Posterior vena cava (tissue), 2 donors: ENCODE measurements at regions not wholly inside any gene's neighbourhood (a gene's known extent, or its start where the extent isn't known, plus 50 kb on each side); places are given as distances from the start of the nearest gene placed in this dataset.

ENCODE experiments used
- DNase-seq: peaks from one replicate; pipeline ENCODE4 v3.0.0-alpha.2; 2020; ENCODE audit warnings: low spot score
- intact Hi-C, 2 donors: fragments of 100-400 bp; cut with DNase I; formaldehyde crosslinking; loops; one replicate each; pipeline versions ENCODE4 v1.14.1 to v1.14.2; 2022 to 2023
- donor health status: DM: yes; HTN: yes; CAD: no.
- donor health status: DM: yes; HTN: yes; CAD: no.

DNA sequence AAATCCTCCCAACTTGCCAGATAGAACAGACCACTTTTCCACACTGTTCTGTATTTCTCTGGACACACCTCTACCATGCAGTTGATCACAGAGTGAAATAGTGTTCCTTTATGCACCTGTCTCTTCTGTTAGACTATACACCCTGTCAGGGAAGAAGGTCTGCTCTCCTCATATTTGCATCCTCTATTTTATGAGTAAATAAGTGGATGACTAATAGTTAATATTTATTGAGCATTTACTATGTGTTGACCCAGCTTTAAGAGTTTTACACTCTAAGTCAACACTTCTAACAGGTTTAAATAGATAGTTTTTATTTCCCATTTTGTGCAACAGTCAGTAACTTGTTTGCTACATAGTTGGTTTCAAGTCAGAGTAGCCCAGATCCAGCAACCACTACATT lies 452.8 kb upstream of the MPDZ start:
- no peak for DNase-seq
- intact Hi-C loops = no loop called here

DNA sequence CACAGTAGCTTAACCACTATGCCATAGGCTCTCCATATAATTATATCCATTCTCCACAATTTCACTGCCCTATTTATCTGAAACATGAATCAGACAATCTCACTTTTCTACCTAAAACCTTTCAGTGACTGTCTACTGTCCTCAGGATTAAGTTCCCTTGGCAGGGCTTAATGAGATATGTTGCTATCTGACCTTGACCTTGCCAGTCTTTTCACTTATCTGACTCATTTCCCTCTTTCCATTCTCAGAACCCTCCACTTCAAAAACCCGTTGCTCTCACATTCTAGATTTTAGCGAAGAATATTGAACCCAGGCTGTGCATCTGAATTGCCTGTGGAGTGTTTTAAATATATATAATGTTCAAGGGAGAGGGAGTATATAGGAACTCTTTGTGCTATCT lies 452.1 kb upstream of the MPDZ start:
- intact Hi-C loops = no loop called here
- no peak for DNase-seq

DNA sequence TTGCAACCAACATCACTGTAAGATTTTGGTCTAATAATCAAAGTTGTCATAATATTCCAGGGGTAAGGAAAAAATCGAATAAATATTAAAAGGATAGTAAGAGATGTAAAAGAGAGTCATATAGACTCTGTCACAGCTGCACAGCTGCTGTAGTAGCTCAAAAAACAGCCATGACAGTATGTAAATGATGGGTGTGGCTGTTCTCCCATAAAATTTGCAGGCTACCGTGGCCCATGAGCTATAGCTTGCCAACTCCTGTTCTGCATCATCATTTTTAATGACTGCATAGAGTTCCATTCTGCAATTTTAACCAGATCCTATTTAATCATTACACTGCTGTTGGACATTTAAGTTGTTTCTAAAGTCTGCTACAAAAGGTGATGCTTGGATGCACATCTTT lies 450.5 kb upstream of the MPDZ start:
- intact Hi-C loops = no loop called here
- DNase-seq = no peak

DNA sequence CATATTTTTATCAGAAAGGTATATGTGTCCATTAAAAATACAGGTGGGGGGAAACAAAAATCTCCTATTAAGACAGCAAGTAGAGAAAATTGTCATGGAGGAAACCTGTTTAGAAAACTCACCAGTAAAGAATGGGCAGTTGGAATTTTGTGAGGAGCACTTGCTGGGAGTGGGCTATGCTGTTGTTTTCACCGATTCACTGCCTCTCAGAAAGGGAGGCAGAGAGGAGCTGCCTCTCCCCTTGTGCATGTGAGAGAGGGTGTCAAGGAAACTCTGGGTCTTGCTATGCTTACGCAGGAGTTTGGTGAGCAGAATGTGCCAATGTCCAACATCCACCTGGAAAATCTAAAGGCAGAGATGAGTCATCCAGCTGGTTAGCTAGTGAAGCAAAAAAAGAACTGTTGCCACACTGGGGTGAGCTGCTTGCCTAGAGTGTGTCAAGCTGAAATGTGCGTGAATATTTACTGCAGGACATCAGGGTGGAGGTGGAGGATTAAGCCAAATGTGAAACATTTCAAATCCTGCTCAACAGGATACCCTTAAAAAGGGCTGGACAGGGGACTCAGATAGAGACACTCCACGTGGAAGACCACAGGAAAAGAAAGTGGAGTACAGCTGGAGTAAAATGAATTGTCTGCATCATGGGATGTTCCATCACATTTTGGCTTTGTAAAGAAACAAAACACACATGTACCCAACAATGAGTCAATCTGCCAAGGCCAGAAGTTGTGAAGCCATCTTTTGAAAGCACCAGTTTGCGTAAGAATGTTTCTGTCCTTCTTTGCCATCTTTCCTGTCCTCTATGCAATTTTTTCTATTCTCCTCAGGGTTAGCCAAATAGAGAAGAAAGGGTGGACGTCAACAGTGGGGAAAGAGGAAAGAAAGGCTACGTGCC lies 449.7 kb upstream of the MPDZ start:
- DNase-seq = no peak
- intact Hi-C loops = no loop called here

DNA sequence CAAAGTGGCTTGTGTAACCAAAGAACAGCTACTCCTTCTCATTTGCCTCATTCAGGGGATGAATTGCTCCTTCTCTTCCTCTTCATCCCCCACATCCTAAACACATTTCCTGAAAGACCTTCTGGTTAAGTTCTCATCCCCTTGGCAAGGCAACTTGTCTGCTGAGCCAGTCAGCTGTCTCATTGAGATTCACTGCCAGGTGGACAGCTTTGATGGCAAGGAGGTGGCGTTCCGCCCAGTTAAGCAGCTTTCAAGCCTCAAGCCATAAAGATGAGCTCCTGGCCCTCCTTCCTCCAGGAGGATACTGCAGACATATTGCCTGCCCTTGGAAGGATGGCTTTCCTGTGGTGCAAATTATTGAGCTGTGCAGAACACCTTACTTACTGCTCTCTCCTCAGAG lies 448.6 kb upstream of the MPDZ start:
- intact Hi-C loops = no loop called here
- no peak for DNase-seq

DNA sequence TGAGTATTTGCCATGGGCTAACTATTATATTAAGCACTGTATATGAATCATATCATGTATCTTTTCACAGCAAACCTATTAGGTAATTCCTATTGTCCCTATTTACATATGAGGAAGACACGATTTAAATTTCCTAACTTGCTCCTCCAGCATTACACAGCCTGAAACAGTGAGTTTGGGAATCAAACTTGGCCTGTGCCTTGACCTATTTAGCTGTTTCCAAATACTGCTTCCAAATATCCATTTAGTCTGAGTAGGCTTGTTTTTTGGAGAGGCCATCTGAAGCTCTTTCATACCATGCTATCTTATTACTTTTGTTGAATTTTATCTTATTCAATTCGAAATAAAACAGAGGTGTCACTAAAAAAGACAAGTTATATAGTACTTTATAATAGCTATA lies 447.3 kb upstream of the MPDZ start:
- intact Hi-C loops = no loop called here
- no peak for DNase-seq

DNA sequence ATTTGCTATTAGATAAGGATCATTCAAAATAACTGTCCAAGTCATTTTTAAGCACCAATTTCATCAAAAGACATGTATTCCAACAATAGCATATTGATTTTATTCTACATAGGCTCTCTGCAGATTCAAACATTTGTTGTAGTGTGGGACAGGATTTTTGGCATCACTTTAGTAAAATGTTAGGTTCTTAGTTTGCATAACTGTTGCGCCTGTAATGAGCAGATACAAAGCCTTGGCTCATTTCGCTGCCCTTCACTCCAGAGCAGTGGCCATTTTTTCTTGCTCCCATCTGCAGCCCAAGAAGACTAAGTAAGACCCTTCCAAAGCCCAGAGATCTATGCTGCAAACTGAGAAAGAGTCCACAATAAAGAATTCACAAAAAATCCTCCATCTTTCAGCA lies 446.0 kb upstream of the MPDZ start:
- intact Hi-C loops = no loop called here
- DNase-seq = no peak

DNA sequence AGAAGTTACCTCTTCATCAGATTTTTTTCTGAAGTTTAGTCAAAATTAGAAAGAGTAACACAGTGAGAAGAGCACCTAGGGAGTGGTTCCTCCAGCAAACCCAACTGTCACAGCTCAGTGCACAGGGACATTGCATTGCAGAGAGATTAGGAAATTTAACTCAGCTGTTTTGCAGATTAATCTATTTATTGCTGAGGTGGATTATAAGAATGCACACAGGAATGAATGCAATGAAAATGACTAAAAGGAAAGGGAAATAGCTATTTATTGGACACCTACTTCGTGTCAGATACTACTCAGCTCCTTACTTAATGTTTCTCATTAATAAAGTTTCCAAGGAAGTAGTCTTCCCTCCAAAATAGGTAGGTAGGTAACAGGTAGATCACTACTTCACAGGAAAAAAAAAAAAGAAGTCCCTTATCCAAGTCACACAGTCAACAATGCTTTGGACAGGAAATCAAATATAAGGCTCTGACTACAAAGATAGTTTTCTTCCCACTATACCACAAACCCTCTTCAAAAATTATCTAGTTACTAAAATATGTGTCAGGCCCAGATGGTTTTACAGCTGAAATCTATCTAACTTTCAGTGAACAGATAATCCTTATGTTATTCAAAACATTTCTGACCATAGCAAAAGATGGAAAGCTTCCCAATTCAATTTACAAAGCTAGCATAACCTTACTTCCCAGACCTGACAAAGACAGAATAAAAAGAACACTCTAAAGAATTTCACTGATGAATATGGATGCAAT lies 442.2 kb upstream of the MPDZ start:
- no peak for DNase-seq
- intact Hi-C loops = no loop called here

DNA sequence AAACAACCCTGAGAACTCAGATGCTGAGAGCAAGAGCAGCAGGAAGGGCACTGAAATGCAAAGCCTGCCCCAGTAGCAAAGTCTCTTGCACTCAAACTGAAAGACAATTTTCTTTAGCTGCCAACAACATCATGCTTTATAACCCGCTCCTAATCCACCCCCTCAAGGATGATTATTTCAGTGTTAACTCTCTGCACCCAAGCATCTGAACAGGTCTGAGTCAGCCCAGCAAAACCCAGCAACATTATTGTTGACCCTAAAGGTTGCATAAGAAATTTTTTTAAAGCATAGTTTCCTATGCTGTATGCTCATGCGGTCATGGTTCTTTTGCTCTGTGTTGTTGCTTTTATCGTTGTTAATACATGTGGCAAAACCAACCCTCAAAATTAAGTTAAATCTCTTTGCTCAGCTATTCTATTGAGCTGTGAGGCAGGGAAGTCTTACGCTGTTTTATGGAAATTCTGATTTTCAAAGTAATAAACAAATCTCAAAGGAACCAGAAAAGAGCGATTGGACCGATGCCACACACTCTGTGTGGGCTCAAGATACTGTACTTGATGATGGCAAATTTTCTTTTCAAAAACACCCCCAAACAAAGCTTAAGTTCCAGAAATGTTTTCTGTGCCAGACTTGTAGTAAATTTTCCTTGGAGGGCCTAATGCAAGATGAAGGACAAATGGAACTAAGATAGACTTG lies 440.6 kb upstream of the MPDZ start:
- no peak for DNase-seq
- intact Hi-C loops = no loop called here

DNA sequence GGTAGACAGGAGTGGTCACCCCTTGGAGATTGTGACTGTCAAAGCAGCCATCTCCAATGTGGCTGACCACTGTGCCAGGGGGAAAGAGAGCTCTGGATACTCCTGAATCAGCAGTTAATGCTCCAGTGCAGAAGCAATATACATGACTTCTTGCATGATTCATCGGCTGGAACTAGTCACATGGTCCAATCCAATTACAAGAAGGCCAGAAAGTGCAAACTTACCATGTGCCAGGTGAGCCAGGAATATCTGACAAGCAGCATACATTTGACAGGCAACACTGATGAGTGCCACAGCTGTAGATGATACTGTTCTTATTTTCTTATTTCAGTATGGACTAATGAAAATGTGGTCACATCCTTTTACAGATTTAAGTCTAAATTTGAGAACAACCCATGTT lies 440.0 kb upstream of the MPDZ start:
- no peak for DNase-seq
- intact Hi-C loops = no loop called here

DNA sequence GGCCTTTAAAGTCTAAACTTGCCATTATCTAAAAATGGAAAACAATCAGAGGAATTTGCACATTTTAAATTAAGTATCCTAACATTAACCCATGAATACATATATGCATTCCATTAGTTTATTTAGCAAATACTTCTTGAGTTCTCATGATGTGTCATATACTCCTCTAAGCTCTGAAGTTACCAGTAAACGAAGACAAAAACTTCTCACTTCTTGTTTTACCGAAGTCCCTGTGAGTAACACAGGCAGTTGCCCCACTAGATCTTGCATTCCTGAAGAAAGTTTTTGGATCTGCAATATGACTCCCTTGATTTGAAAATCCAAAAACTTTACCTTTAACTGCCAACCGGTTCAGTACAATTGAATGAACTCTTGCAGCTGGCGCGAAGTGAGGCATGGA lies 439.0 kb upstream of the MPDZ start:
- intact Hi-C loops = no loop called here
- no peak for DNase-seq

DNA sequence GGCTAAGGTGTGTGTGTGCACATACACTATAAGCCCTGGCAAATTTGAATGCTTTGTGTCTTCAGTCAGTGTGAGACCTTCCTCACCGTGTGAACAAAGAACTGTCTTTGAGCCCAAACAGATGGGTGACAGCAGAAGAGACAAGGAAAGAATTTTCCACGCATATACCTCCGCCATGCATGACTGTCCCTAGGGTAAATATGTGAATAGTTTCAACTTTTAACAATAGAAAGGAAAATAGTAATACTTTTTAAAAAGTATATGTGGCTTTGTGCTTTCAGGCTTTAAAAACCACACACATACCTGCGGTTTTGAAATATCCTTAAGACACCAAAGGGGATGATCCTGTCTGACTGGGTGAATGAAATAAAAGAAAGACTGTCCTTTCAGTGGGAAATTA lies 438.6 kb upstream of the MPDZ start:
- intact Hi-C loops = no loop called here
- DNase-seq = no peak

DNA sequence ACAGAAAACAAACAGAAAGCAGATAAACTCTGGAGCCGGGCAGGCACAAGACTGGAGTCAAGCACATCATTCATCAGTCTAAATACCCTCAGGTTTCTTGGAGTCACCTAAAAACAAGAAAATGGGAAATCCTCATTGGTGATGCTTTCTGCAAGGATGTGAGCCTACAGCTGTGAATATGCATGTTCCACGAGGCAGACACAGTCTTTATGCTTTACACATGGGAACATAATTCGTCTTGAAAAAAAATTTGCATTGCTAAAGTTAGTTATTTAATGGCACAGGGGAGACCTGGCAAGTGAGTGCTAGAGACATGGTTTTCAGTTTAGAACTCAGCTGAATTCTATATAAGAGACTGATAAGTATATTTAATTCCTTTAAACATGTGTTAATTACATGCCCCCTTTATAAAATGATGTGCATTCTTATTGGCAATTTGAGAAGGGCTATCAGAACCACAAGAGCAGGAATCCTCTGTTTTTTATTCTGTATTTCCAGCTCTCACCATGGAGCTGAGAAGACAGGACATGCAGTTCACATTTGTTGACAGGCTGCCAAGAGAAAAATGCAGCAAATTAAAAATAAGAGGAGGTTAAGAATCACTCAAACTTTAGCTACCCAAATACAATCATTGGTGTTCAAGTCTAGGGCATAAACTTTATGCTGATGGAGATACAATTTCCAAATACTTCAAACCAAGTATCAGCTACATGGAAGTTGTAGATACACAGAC lies 438.0 kb upstream of the MPDZ start:
- no peak for DNase-seq
- intact Hi-C loops = no loop called here

DNA sequence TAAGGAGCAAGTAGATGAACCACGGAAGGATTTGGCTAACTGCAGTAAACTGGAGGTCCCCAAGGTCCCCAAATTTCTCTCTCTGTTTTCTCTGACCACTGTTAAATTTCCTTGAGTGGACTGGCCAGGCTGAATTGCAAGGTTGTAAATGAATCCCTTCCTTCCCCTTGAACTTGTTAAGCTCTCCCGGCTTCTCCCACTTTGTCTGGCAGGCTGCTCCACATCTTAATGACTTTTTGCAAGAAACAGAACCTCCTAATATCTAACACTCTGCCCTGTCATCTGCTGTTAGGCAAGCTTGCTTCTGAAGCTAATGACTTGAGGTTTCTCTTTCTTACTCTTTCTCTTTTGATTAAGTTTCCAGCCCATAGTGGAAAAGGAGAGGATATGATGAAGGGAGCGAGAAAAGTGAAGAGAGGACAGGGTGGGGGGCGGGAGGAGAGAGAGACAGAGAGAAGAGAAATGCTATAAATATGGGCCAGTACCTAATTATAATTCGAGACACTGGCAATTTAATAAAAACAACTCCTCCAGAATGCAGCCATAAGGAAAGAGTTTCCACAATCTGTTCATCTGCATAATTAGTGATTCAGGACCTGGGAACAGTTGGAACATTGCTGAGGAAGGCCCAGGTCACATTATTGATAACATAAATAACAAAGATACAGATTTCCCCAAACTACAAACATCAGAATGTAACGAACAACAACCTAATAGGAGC lies 437.3 kb upstream of the MPDZ start:
- no peak for DNase-seq
- intact Hi-C loops = no loop called here

DNA sequence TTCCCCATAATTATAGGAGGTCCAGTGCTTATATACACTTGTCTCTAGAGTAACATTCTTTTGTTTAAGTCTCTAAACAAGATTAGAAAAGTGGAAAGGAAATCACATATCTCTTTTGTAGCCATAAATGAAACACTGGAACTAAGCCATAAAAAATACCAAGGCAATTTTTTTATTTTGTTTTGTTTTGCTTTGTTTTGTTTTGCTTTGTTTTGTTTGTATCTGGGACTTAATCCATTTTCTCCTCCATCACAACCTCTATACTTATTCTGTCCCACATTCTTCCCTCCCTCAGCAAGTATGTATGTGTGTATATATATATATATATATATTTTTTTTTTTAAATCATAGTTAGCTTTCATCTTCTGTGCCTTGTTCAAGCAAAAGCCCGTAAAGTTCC lies 436.6 kb upstream of the MPDZ start:
- intact Hi-C loops = no loop called here

DNA sequence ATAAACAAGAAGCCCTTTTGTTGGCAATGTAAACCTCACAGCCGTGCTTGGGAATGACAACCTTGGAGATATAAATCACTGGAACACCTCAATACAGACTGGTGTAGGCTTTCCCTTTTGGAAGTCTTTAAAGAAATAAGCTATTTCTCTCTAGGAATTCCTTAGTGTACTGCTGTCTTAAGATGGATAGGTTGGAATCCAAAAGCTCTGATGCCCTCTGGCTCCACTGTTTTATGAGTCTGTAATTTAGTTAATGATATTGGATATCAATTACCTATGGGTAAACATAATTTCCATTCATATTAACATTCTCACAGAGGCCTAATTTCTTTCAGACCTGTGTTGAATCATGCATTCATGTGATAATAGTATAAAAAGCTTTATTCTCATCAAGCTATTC lies 435.9 kb upstream of the MPDZ start:
- intact Hi-C loops = no loop called here
- no peak for DNase-seq

More for the DNA sequence above, 436.6 kb upstream of the MPDZ start:
- DNase-seq = no peak

DNA sequence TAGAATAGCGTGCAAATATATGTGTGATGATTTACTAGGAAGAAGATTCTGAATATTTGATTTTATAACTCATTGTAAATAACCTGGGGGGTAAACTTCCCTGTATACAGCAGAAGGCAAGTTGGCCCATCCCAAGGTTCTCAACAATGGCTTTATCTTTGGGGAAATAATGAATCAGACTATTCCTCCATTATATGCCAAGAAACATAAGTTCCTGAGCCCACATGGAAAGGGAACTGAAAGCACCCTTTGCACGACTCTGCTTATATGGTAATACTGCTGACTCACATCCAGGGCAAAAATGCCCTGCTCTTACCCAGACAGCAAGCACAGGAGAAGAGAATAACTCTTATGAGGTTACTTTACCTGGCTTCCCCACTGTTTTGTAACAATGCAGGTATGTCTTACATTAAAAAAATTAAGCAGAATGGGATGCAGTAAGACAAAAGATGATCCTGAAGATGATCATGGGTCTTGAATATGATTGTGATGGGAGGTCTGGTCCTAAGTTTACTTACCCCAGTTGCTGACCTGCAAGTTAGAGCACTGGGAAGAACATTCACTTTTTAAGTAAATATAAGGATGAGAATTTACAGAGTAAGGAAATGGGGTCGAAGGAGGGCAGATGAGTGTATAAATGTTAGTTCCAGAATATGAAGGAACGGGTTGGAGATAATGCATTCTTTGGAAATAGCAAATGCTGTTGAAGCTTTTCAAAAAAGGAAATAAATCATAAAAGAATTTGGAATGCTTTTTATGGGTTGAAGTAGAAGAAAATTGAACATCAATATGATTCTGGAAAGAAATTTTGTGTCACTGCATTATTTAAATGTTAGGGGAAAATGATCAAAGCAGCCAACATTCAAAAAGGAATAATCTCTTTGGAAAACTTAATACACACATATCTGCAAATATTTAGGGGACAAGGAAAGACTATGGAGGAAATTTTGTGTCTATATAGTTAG lies 428.4 kb upstream of the MPDZ start:
- no peak for DNase-seq
- intact Hi-C loops = no loop called here

DNA sequence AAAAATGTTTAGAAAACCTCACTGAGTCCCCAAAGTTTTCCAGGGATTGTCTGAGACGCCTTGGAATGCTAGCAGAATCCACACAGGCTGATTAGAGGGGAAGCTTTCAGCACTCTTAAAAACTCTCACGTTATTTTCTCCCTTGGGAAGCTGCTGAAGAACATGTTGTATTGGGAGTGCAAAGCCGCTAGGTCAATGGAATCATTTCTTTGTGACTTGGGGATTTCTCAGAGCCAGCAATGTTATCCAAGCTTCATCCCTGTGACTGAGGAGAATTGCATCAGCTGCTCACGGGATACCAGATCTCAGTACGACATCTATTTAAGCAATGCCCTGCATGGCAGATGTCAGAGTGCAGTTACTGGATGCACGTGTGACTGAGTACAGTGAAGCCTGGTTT lies 426.4 kb upstream of the MPDZ start:
- no peak for DNase-seq
- intact Hi-C loops = no loop called here
